Esophagus squamous epithelium (tissue), 4 donors: ENCODE measurements at regions not wholly inside any gene's neighbourhood (a gene's known extent, or its start where the extent isn't known, plus 50 kb on each side); places are given as distances from the start of the nearest gene placed in this dataset.

Experiments
- POLR2A ChIP-seq, 4 donors: fragments of 450-650 bp; IDR thresholded peaks; one replicate each; pipeline ENCODE4 v1.6.1; 2017; ENCODE audit warnings: antibody characterized with exemption in 4 of 4, mild to moderate bottlenecking in 4 of 4, moderate library complexity in 3 of 4
- TF ChIP-seq, protein P1 (sequence below), 6 experiments: fragments of 450-650 bp in 4 of 6; fragments of 200-600 bp in 2 of 6; sonication (generic) in 2 of 6; IDR thresholded peaks; one replicate each; pipeline ENCODE4 v1.5.1; 2016 to 2019; ENCODE audit warnings: antibody characterized with exemption in 6 of 6, mild to moderate bottlenecking in 4 of 6, moderate library complexity in 4 of 6

DNA sequence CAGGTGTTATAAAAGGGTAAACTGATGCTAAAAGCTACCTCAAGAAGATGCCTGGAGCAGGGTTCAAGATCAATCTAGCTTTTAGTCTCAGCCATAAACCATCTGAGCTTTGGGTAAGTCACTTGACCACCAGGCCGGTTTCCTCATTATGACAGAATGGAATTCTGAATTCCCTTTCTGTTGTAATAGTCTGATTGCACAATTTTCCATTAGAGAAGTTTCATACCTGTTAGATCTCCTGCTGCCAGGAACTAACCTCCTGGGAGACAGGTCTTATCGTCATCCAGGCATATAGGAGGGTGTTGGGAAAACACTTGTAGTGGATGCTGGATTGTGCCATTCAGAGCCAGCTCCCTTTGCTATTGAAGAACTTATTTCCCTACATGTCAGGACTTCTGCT is 272.5 kb downstream of the TDRD15 start:
- TF ChIP-seq, protein P1, sequence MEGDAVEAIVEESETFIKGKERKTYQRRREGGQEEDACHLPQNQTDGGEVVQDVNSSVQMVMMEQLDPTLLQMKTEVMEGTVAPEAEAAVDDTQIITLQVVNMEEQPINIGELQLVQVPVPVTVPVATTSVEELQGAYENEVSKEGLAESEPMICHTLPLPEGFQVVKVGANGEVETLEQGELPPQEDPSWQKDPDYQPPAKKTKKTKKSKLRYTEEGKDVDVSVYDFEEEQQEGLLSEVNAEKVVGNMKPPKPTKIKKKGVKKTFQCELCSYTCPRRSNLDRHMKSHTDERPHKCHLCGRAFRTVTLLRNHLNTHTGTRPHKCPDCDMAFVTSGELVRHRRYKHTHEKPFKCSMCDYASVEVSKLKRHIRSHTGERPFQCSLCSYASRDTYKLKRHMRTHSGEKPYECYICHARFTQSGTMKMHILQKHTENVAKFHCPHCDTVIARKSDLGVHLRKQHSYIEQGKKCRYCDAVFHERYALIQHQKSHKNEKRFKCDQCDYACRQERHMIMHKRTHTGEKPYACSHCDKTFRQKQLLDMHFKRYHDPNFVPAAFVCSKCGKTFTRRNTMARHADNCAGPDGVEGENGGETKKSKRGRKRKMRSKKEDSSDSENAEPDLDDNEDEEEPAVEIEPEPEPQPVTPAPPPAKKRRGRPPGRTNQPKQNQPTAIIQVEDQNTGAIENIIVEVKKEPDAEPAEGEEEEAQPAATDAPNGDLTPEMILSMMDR (IDR thresholded peaks at IDR 0.05): no peak
- no peak for TF ChIP-seq POLR2A (IDR thresholded peaks at IDR 0.05)
